ENCODE measurements at regions not wholly inside any gene's neighbourhood (a gene's known extent, or its start where the extent isn't known, plus 50 kb on each side); places are given as distances from the start of the nearest gene placed in this dataset.
"Not testable (repeated sequence)": the region's sequence is repeated elsewhere in the genome, so short reads cannot be mapped to it uniquely, and the experiment has no call there.

GRCh38 chr15:22191818-22192217, 111.5 kb downstream of the OR4M2 start:
- DNase-seq (ENCODE audit: low read depth in 1 of 2, low spot score in 1 of 2); in situ Hi-C loops (cut with HindIII; ENCODE audit: low pct_unique_long_range_greater_than_20kb, low sequenced_read_pairs): not testable (repeated sequence)

GRCh38 chr15:22194739-22195617, 114.7 kb downstream of the OR4M2 start:
- DNase-seq (ENCODE audit: low read depth in 1 of 2, low spot score in 1 of 2); in situ Hi-C loops (cut with HindIII; ENCODE audit: low pct_unique_long_range_greater_than_20kb, low sequenced_read_pairs): not testable (repeated sequence)

GRCh38 chr15:22196423-22196822, 116.1 kb downstream of the OR4M2 start:
- DNase-seq (ENCODE audit: low read depth in 1 of 2, low spot score in 1 of 2); in situ Hi-C loops (cut with HindIII; ENCODE audit: low pct_unique_long_range_greater_than_20kb, low sequenced_read_pairs): not testable (repeated sequence)

GRCh38 chr15:22200417-22200816, 120.1 kb downstream of the OR4M2 start:
- in situ Hi-C loops (cut with HindIII; ENCODE audit: low pct_unique_long_range_greater_than_20kb, low sequenced_read_pairs), result not testable (repeated sequence)

GRCh38 chr15:22201993-22202659, 121.8 kb downstream of the OR4M2 start:
- in situ Hi-C loops (cut with HindIII; ENCODE audit: low pct_unique_long_range_greater_than_20kb, low sequenced_read_pairs); DNase-seq (ENCODE audit: low read depth in 1 of 2, low spot score in 1 of 2): not testable (repeated sequence)

More at GRCh38 chr15:22200417-22200816, 120.1 kb downstream of the OR4M2 start:
- DNase-seq (ENCODE audit: low read depth in 1 of 2, low spot score in 1 of 2), result not testable (repeated sequence)

GRCh38 chr15:22203208-22203607, 122.9 kb downstream of the OR4M2 start:
- DNase-seq (ENCODE audit: low read depth in 1 of 2, low spot score in 1 of 2); in situ Hi-C loops (cut with HindIII; ENCODE audit: low pct_unique_long_range_greater_than_20kb, low sequenced_read_pairs): not testable (repeated sequence)

GRCh38 chr15:22209086-22209485, 128.8 kb downstream of the OR4M2 start:
- DNase-seq (ENCODE audit: low read depth in 1 of 2, low spot score in 1 of 2); in situ Hi-C loops (cut with HindIII; ENCODE audit: low pct_unique_long_range_greater_than_20kb, low sequenced_read_pairs): not testable (repeated sequence)

GRCh38 chr15:22222596-22222995, 142.3 kb downstream of the OR4M2 start:
- in situ Hi-C loops (cut with HindIII; ENCODE audit: low pct_unique_long_range_greater_than_20kb, low sequenced_read_pairs); DNase-seq (ENCODE audit: low read depth in 1 of 2, low spot score in 1 of 2): not testable (repeated sequence)

- peak in 1 of 2 experiments; percentile 89 for DNase-seq (ENCODE audit: low read depth in 1 of 2, low spot score in 1 of 2)
- TF ChIP-seq JUND (IDR thresholded peaks at IDR 0.05; ENCODE audit: low read depth), result no peak
- in situ Hi-C loops (cut with HindIII; ENCODE audit: low pct_unique_long_range_greater_than_20kb, low sequenced_read_pairs), result no loop called here
Observed at GRCh38 chr15:22224241-22224671, 143.9 kb downstream of the OR4M2 start.

GRCh38 chr15:22224961-22225360, 144.6 kb downstream of the OR4M2 start:
- DNase-seq (ENCODE audit: low read depth in 1 of 2, low spot score in 1 of 2); in situ Hi-C loops (cut with HindIII; ENCODE audit: low pct_unique_long_range_greater_than_20kb, low sequenced_read_pairs): not testable (repeated sequence)

- in situ Hi-C loops (cut with HindIII; ENCODE audit: low pct_unique_long_range_greater_than_20kb, low sequenced_read_pairs), result no loop called here
- no peak for TF ChIP-seq JUND (IDR thresholded peaks at IDR 0.05; ENCODE audit: low read depth)
- no peak for DNase-seq (ENCODE audit: low read depth in 1 of 2, low spot score in 1 of 2)
Observed at GRCh38 chr15:22226034-22226790, 145.9 kb downstream of the OR4M2 start.

- no peak for DNase-seq (ENCODE audit: low read depth in 1 of 2, low spot score in 1 of 2)
- in situ Hi-C loops (cut with HindIII; ENCODE audit: low pct_unique_long_range_greater_than_20kb, low sequenced_read_pairs), result no loop called here
Observed at GRCh38 chr15:22227411-22228100, 147.2 kb downstream of the OR4M2 start.

More at GRCh38 chr15:22227411-22228100, 147.2 kb downstream of the OR4M2 start:
- TF ChIP-seq JUND (IDR thresholded peaks at IDR 0.05; ENCODE audit: low read depth), result no peak
